ENCODE measurements at regions not wholly inside any gene's neighbourhood (a gene's known extent, or its start where the extent isn't known, plus 50 kb on each side); places are given as distances from the start of the nearest gene placed in this dataset.

- intact Hi-C loops (cut with DNase I; ENCODE audit: low total_unique reads) = loop anchor here (5.0 kb wide), 1 partner anchor 72 kb away; no protein-coding TSS in a partner anchor
These were observed 84.9 kb upstream of the SEC61G start for GRCh38 chr7:54843841-54844355.

GRCh38 chr7:54846273-54846672 is 87.3 kb upstream of the SEC61G start:
- H3K9me3 ChIP-seq = no peaks in the 10 kb centered on the region
- H3K36me3 ChIP-seq = no peaks in the 10 kb centered on the region
- peaks cover 0 to 11% of the 10 kb centered on the region in 2 donors for H3K4me1 ChIP-seq
- no peak overlapping the region for H3K27ac ChIP-seq
- in situ Hi-C loops (cut with MboI; ENCODE audit: low sequenced_read_pairs in 4 of 4) (loop anchor here in 1 of 4 donors (10.0 kb wide), 1 partner anchor 61 kb away; no protein-coding TSS in a partner anchor), intact Hi-C loops (cut with DNase I; ENCODE audit: low total_unique reads) (no loop called here)
- DNase-seq (no peak), ATAC-seq (no peak)
- no peak for TF ChIP-seq POLR2A (IDR thresholded peaks at IDR 0.05)
- TF ChIP-seq, protein P1, sequence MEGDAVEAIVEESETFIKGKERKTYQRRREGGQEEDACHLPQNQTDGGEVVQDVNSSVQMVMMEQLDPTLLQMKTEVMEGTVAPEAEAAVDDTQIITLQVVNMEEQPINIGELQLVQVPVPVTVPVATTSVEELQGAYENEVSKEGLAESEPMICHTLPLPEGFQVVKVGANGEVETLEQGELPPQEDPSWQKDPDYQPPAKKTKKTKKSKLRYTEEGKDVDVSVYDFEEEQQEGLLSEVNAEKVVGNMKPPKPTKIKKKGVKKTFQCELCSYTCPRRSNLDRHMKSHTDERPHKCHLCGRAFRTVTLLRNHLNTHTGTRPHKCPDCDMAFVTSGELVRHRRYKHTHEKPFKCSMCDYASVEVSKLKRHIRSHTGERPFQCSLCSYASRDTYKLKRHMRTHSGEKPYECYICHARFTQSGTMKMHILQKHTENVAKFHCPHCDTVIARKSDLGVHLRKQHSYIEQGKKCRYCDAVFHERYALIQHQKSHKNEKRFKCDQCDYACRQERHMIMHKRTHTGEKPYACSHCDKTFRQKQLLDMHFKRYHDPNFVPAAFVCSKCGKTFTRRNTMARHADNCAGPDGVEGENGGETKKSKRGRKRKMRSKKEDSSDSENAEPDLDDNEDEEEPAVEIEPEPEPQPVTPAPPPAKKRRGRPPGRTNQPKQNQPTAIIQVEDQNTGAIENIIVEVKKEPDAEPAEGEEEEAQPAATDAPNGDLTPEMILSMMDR (IDR thresholded peaks at IDR 0.05 in 4 of 5, conservative IDR thresholded peaks at IDR 0.05 in 1 of 5) = no peak
- no peak overlapping the region for H3K4me3 ChIP-seq
- H3K27me3 ChIP-seq = no peaks in the 10 kb centered on the region

More at GRCh38 chr7:54843841-54844355, 84.9 kb upstream of the SEC61G start:
- H3K36me3 ChIP-seq = no peaks in the 10 kb centered on the region
- no peak overlapping the region for H3K27ac ChIP-seq
- no peak for ATAC-seq
- DNase-seq = no peak
- H3K4me3 ChIP-seq = no peak overlapping the region
- H3K27me3 ChIP-seq = no peaks in the 10 kb centered on the region
- in situ Hi-C loops (cut with MboI; ENCODE audit: low sequenced_read_pairs in 4 of 4) = loop anchor here in 1 of 4 donors (10.0 kb wide), 1 partner anchor 59 kb away; no protein-coding TSS in a partner anchor
- TF ChIP-seq, protein P1 (IDR thresholded peaks at IDR 0.05 in 4 of 5, conservative IDR thresholded peaks at IDR 0.05 in 1 of 5) = no peak
- no peak for TF ChIP-seq POLR2A (IDR thresholded peaks at IDR 0.05)
- no peaks in the 10 kb centered on the region for H3K9me3 ChIP-seq
- H3K4me1 ChIP-seq = peaks cover 0 to 11% of the 10 kb centered on the region in 2 donors

DNA sequence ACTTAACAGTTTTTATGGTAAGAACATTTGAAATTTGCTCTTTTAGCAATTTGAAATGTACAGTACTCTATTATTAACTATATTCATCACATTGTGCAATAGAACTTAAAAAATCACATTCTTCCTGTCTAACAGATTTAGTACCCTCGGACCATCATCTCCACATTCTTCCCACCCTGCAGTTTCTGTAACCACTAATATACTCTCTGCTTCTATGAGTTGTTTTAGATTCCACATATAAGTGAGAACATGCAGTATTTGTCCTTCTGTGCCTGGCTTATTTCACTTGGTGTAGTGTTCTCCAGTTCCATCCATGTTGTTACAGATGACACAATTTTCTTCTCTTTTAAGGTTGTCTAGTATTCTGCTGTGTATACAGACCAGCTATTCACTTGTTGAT is 88.9 kb upstream of the SEC61G start:
- H3K4me1 ChIP-seq = no peaks in the 10 kb centered on the region
- no peaks in the 10 kb centered on the region for H3K9me3 ChIP-seq
- intact Hi-C loops (cut with DNase I; ENCODE audit: low total_unique reads) (no loop called here), in situ Hi-C loops (cut with MboI; ENCODE audit: low sequenced_read_pairs in 4 of 4) (loop anchor here in 1 of 4 donors (10.0 kb wide), 1 partner anchor 63 kb away; no protein-coding TSS in a partner anchor)
- no peak overlapping the region for H3K27ac ChIP-seq
- no peaks in the 10 kb centered on the region for H3K27me3 ChIP-seq
- TF ChIP-seq POLR2A (IDR thresholded peaks at IDR 0.05) = no peak
- TF ChIP-seq, protein P1 (IDR thresholded peaks at IDR 0.05 in 4 of 5, conservative IDR thresholded peaks at IDR 0.05 in 1 of 5) = no peak
- DNase-seq (no peak), ATAC-seq (no peak)
- H3K36me3 ChIP-seq = no peaks in the 10 kb centered on the region
- no peak overlapping the region for H3K4me3 ChIP-seq

DNA sequence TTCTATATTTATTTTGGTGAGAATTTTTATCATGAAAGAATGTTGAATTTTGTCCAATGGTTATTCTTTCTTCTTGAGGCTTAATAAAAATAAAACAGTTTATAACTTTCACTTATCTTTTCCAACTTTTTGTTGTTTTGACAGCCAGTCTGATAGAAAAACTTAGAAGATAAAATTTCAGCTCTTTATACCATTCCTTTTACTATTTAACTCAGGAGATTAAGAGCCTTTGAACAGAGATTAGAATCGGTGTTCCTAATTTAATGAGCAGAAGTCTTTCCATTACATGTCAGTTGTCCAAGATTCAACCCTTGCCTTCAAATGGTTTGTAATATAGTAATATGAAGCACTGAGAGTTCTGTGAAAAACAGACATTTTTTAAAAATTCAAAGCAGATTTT is 97.8 kb upstream of the SEC61G start:
- H3K36me3 ChIP-seq = no peaks in the 10 kb centered on the region
- DNase-seq = no peak
- H3K4me1 ChIP-seq = no peaks in the 10 kb centered on the region
- no peaks in the 10 kb centered on the region for H3K9me3 ChIP-seq
- no peak overlapping the region for H3K27ac ChIP-seq
- intact Hi-C loops (cut with DNase I; ENCODE audit: low total_unique reads) (no loop called here), in situ Hi-C loops (cut with MboI; ENCODE audit: low sequenced_read_pairs in 4 of 4) (no loop called here)
- H3K27me3 ChIP-seq = peaks cover 0 to 4% (median 2%) of the 10 kb centered on the region in 3 donors
- ATAC-seq = no peak
- TF ChIP-seq, protein P1 (IDR thresholded peaks at IDR 0.05 in 4 of 5, conservative IDR thresholded peaks at IDR 0.05 in 1 of 5) = no peak
- no peak for TF ChIP-seq POLR2A (IDR thresholded peaks at IDR 0.05)
- H3K4me3 ChIP-seq = no peak overlapping the region

DNA sequence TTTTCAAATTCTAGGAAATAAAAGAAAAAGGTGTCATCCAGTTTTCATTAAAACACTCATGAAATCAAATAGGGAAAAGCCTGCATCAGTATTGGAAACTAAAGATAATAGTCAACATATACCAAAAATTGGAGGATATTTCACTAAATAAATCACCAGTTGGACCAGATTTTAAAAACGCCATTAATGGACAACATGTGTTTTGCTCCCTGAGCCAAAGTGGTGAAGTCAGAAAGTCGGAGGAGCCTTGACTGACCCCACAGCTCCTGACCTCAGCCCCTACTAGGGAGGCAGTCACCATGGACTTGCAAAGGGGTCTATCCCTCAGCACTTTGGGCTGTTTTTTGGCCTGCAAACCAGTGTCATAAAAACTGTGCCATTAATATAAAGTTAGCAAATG is 98.3 kb upstream of the SEC61G start:
- TF ChIP-seq, protein P1 (IDR thresholded peaks at IDR 0.05 in 4 of 5, conservative IDR thresholded peaks at IDR 0.05 in 1 of 5) = no peak
- no peak for TF ChIP-seq POLR2A (IDR thresholded peaks at IDR 0.05)
- Histone ChIP-seq H3K36me3 (no peaks in the 10 kb centered on the region), H3K4me3 (no peak overlapping the region), H3K27ac (no peak overlapping the region), H3K4me1 (no peaks in the 10 kb centered on the region), H3K27me3 (peaks cover 0 to 4% (median 2%) of the 10 kb centered on the region in 3 donors), H3K9me3 (no peaks in the 10 kb centered on the region)
- in situ Hi-C loops (cut with MboI; ENCODE audit: low sequenced_read_pairs in 4 of 4) (no loop called here), intact Hi-C loops (cut with DNase I; ENCODE audit: low total_unique reads) (no loop called here)
- DNase-seq (no peak), ATAC-seq (no peak)

Measured in gastrocnemius medialis (tissue), 4 donors.